GM12878 (cell line): ENCODE measurements at regions not wholly inside any gene's neighbourhood (a gene's known extent, or its start where the extent isn't known, plus 50 kb on each side); places are given as distances from the start of the nearest gene placed in this dataset.

Source experiments
- ATAC-seq: fragments of 200-7000 bp; cut with Tn5 transposase; 3 replicates; pipeline ENCODE4 v1.9.1; 2020; ENCODE audit warnings: mild to moderate bottlenecking, moderate library complexity
- BruUV-seq: library from RNA; stranded (reverse); fragments of 400-500 nt; replicated peaks from 2 replicates; lab custom pipeline; 2021; lab: Mats Ljungman, UMichigan
- CTCF ChIA-PET: fragments of 300-600 bp; sonication (Branson Sonifier 250); formaldehyde crosslinking; extraction: SDS; loops from one replicate; lab custom pipeline; 2021; ENCODE audit warnings: inconsistent platforms; lab: Yijun Ruan, JAX
- POLR2A ChIA-PET: fragments of 350-600 bp; formaldehyde crosslinking; extraction: SDS; loops from one replicate; lab custom pipeline; 2021; ENCODE audit warnings: inconsistent platforms; lab: Charles Lee
- RAD21 ChIA-PET: fragments of 300-600 bp; sonication (Branson Sonifier 250); formaldehyde crosslinking; loops from one replicate; lab custom pipeline; 2023; ENCODE audit warnings: antibody characterized with exemption; ENCODE audit not compliant: unreplicated experiment; lab: Charles Lee
- SMC1A ChIA-PET: fragments of 300-600 bp; sonication (Branson Sonifier 250); formaldehyde crosslinking; loops from one replicate; lab custom pipeline; 2023; ENCODE audit not compliant: unreplicated experiment, uncharacterized antibody; lab: Charles Lee
- DNase-seq: peaks from one replicate; pipeline ENCODE4 v3.0.0-alpha.2; 2011; ENCODE audit warnings: low read depth, low spot score
- FAIRE-seq: peaks from 3 replicates; lab custom pipeline; 2011; peaks lifted over from hg19 to GRCh38; lab: Jason Lieb, UNC
- H2AFZ ChIP-seq: 2 replicates; pipeline ENCODE4 v1.6.0; 2011; ENCODE audit warnings: low read depth, low read length, control low read depth; ENCODE audit not compliant: control insufficient read depth
- H3K27ac ChIP-seq: 2 replicates; pipeline ENCODE4 v1.5.1; 2011; ENCODE audit warnings: control low read depth; ENCODE audit not compliant: control insufficient read depth, insufficient read depth
- H3K27me3 ChIP-seq, 2 experiments: replicated peaks in 1 of 2; 2 replicates each; pipeline versions ENCODE4 v1.6.0 to v1.6.1; 2011; ENCODE audit warnings: low read length in 1 of 2; ENCODE audit not compliant: control insufficient read depth in 2 of 2, insufficient read depth in 2 of 2
- H3K36me3 ChIP-seq, 2 experiments: 2 replicates each; pipeline ENCODE4 v1.5.1; 2011; ENCODE audit warnings: low read length in 1 of 2; ENCODE audit not compliant: control insufficient read depth in 2 of 2, insufficient read depth in 2 of 2
- H3K4me1 ChIP-seq: 2 replicates; pipeline ENCODE4 v1.6.1; 2011; ENCODE audit warnings: mild to moderate bottlenecking, low read length, moderate library complexity, mixed read lengths; ENCODE audit not compliant: control insufficient read depth, insufficient read depth
- H3K4me2 ChIP-seq: 2 replicates; pipeline ENCODE4 v1.6.0; 2011; ENCODE audit warnings: control low read depth; ENCODE audit not compliant: control insufficient read depth, insufficient read depth
- H3K4me3 ChIP-seq: fragments of 200-600 bp; sonication (generic); 2 replicates; pipeline ENCODE4 v1.5.1; 2016
- H3K79me2 ChIP-seq: 2 replicates; pipeline ENCODE4 v1.6.0; 2011; ENCODE audit warnings: low read length; ENCODE audit not compliant: control insufficient read depth, insufficient read depth
- H3K9ac ChIP-seq: 2 replicates; pipeline ENCODE4 v1.8.0; 2011; ENCODE audit warnings: low read length, control low read depth, mixed read lengths; ENCODE audit not compliant: control insufficient read depth, insufficient read depth
- H3K9me3 ChIP-seq: replicated peaks from 3 replicates; pipeline ENCODE4 v1.5.1; 2011; ENCODE audit warnings: mild to moderate bottlenecking, low read length; ENCODE audit not compliant: control insufficient read depth, insufficient read depth
- H4K20me1 ChIP-seq: 2 replicates; pipeline ENCODE4 v1.6.0; 2011; ENCODE audit not compliant: control insufficient read depth, insufficient read depth
- BCL11A ChIP-seq: IDR thresholded peaks from 2 replicates; pipeline ENCODE4 v1.6.1; 2011; ENCODE audit warnings: low read depth, low read length
- BMI1 ChIP-seq: fragments of 450-650 bp; IDR thresholded peaks from 2 replicates; pipeline ENCODE4 v1.6.1; 2016; ENCODE audit warnings: mild to moderate bottlenecking, moderate library complexity, borderline replicate concordance
- NRF1 ChIP-seq: conservative IDR thresholded peaks from 2 replicates; pipeline ENCODE4 v1.6.1; 2011; ENCODE audit warnings: mild to moderate bottlenecking, low read depth, low read length, improper control_type of control experiment
- RB1 ChIP-seq: fragments of 450-650 bp; formaldehyde crosslinking; IDR thresholded peaks from 2 replicates; pipeline ENCODE4 v1.6.1; 2017; ENCODE audit warnings: mild to moderate bottlenecking, borderline replicate concordance
- RCOR1 ChIP-seq: conservative IDR thresholded peaks from 2 replicates; pipeline ENCODE4 v1.6.1; 2012; ENCODE audit warnings: low read depth, low read length, improper control_type of control experiment
- TARDBP ChIP-seq: IDR thresholded peaks from 2 replicates; pipeline ENCODE4 v1.6.1; 2016; ENCODE audit warnings: borderline replicate concordance
- WGBS: methylation state at CpG from one replicate; pipeline ENCODE4 v1.1.6; 2016; ENCODE audit warnings: low lambda C conversion rate; ENCODE audit not compliant: insufficient replicate concordance, insufficient coverage; ENCODE audit errors: missing lambda C conversion rate; 5-methylcytosine and 5-hydroxymethylcytosine counted together
- in situ Hi-C: fragments of 300-500 bp; cut with MboI; formaldehyde crosslinking; loops from 9 replicates; pipeline ENCODE4 v1.14.3; 2018; ENCODE audit warnings: mixed read lengths
- intact Hi-C: fragments of 100-400 bp; cut with micrococcal nuclease; formaldehyde crosslinking; loops from one replicate; pipeline ENCODE4 v1.14.2; 2022; ENCODE audit not compliant: unreplicated experiment
- TF ChIP-seq, protein P1 (sequence below): fragments of 450-650 bp; IDR thresholded peaks from 2 replicates; pipeline ENCODE4 v1.6.1; 2014; ENCODE audit warnings: mild to moderate bottlenecking
- TF ChIP-seq, protein P2 (sequence below): fragments of 450-650 bp; IDR thresholded peaks from 2 replicates; pipeline ENCODE4 v1.6.1; 2017; ENCODE audit warnings: borderline replicate concordance
- TF ChIP-seq, protein P3 (sequence below): IDR thresholded peaks from 2 replicates; pipeline ENCODE4 v1.6.1; 2011; ENCODE audit warnings: borderline replicate concordance, low read depth, mild to moderate bottlenecking, moderate library complexity, mixed read lengths, low read length; ENCODE audit not compliant: insufficient read depth; ENCODE audit errors: extremely low read length
- TF ChIP-seq, protein P4 (sequence below): fragments of 450-650 bp; IDR thresholded peaks from 2 replicates; pipeline ENCODE4 v1.6.1; 2018; ENCODE audit warnings: mild to moderate bottlenecking, low read depth, moderate library complexity; ENCODE audit not compliant: partially characterized antibody
- TF ChIP-seq, protein P5 (sequence below): IDR thresholded peaks from 2 replicates; pipeline ENCODE4 v1.6.1; 2012; ENCODE audit warnings: improper control_type of control experiment, low read depth, low read length; ENCODE audit not compliant: insufficient replicate concordance
- TF ChIP-seq, protein P6 (sequence below): IDR thresholded peaks from 2 replicates; pipeline ENCODE4 v1.6.1; 2012; ENCODE audit warnings: low read length, inconsistent platforms

DNA sequence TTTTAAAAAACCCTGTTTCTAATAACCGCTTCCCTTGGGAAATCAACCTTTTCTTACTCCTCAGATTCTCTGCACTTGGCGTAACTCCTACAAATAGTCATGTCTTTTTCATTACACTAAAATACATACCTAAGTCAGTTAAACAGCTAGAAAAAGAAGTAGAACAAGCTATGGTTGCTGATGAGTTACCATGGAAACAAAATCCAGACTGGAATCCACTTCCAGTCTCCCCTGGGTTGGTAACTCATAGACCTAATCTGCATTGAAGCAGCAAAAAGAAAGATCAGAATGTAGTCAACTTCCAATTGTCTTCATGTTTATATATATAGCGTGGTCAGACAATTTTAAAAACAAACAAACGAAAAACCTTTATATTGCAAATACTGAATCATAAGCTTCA lies 260.8 kb upstream of the LRRN1 start:
- Histone ChIP-seq H3K9ac (no peak overlapping the region), H3K9me3 (no peaks in the 10 kb centered on the region), H3K4me1 (no peaks in the 10 kb centered on the region), H3K4me2 (no peak overlapping the region), H2AFZ (no peak overlapping the region), H3K79me2 (no peaks in the 10 kb centered on the region), H3K36me3 (no peaks in the 10 kb centered on the region), H3K27me3 (no peaks in the 10 kb centered on the region), H4K20me1 (no peaks in the 10 kb centered on the region), H3K27ac (no peak overlapping the region), H3K4me3 (no peak overlapping the region)
- ChIA-PET RAD21 (no interaction called here), SMC1A (no interaction called here), CTCF (no interaction called here), POLR2A (no interaction called here)
- ATAC-seq (no peak), DNase-seq (no peak), FAIRE-seq (no peak)
- intact Hi-C loops (no loop called here), in situ Hi-C loops (no loop called here)
- BruUV-seq, result no TSS peak
- WGBS, result 38% methylated on average over 4 of the region's 4 CpGs
- TF ChIP-seq RB1, result no peak
- TF ChIP-seq, protein P1, sequence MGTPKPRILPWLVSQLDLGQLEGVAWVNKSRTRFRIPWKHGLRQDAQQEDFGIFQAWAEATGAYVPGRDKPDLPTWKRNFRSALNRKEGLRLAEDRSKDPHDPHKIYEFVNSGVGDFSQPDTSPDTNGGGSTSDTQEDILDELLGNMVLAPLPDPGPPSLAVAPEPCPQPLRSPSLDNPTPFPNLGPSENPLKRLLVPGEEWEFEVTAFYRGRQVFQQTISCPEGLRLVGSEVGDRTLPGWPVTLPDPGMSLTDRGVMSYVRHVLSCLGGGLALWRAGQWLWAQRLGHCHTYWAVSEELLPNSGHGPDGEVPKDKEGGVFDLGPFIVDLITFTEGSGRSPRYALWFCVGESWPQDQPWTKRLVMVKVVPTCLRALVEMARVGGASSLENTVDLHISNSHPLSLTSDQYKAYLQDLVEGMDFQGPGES, result no peak
- no peak for TF ChIP-seq BMI1
- TF ChIP-seq, protein P2, sequence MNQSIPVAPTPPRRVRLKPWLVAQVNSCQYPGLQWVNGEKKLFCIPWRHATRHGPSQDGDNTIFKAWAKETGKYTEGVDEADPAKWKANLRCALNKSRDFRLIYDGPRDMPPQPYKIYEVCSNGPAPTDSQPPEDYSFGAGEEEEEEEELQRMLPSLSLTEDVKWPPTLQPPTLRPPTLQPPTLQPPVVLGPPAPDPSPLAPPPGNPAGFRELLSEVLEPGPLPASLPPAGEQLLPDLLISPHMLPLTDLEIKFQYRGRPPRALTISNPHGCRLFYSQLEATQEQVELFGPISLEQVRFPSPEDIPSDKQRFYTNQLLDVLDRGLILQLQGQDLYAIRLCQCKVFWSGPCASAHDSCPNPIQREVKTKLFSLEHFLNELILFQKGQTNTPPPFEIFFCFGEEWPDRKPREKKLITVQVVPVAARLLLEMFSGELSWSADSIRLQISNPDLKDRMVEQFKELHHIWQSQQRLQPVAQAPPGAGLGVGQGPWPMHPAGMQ, result no peak
- TF ChIP-seq NRF1, result no peak
- no peak for TF ChIP-seq TARDBP
- TF ChIP-seq, protein P3, sequence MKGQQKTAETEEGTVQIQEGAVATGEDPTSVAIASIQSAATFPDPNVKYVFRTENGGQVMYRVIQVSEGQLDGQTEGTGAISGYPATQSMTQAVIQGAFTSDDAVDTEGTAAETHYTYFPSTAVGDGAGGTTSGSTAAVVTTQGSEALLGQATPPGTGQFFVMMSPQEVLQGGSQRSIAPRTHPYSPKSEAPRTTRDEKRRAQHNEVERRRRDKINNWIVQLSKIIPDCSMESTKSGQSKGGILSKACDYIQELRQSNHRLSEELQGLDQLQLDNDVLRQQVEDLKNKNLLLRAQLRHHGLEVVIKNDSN, result no peak
- TF ChIP-seq, protein P4, sequence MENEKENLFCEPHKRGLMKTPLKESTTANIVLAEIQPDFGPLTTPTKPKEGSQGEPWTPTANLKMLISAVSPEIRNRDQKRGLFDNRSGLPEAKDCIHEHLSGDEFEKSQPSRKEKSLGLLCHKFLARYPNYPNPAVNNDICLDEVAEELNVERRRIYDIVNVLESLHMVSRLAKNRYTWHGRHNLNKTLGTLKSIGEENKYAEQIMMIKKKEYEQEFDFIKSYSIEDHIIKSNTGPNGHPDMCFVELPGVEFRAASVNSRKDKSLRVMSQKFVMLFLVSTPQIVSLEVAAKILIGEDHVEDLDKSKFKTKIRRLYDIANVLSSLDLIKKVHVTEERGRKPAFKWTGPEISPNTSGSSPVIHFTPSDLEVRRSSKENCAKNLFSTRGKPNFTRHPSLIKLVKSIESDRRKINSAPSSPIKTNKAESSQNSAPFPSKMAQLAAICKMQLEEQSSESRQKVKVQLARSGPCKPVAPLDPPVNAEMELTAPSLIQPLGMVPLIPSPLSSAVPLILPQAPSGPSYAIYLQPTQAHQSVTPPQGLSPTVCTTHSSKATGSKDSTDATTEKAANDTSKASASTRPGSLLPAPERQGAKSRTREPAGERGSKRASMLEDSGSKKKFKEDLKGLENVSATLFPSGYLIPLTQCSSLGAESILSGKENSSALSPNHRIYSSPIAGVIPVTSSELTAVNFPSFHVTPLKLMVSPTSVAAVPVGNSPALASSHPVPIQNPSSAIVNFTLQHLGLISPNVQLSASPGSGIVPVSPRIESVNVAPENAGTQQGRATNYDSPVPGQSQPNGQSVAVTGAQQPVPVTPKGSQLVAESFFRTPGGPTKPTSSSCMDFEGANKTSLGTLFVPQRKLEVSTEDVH, result no peak
- no peak for TF ChIP-seq BCL11A
- TF ChIP-seq, protein P5, sequence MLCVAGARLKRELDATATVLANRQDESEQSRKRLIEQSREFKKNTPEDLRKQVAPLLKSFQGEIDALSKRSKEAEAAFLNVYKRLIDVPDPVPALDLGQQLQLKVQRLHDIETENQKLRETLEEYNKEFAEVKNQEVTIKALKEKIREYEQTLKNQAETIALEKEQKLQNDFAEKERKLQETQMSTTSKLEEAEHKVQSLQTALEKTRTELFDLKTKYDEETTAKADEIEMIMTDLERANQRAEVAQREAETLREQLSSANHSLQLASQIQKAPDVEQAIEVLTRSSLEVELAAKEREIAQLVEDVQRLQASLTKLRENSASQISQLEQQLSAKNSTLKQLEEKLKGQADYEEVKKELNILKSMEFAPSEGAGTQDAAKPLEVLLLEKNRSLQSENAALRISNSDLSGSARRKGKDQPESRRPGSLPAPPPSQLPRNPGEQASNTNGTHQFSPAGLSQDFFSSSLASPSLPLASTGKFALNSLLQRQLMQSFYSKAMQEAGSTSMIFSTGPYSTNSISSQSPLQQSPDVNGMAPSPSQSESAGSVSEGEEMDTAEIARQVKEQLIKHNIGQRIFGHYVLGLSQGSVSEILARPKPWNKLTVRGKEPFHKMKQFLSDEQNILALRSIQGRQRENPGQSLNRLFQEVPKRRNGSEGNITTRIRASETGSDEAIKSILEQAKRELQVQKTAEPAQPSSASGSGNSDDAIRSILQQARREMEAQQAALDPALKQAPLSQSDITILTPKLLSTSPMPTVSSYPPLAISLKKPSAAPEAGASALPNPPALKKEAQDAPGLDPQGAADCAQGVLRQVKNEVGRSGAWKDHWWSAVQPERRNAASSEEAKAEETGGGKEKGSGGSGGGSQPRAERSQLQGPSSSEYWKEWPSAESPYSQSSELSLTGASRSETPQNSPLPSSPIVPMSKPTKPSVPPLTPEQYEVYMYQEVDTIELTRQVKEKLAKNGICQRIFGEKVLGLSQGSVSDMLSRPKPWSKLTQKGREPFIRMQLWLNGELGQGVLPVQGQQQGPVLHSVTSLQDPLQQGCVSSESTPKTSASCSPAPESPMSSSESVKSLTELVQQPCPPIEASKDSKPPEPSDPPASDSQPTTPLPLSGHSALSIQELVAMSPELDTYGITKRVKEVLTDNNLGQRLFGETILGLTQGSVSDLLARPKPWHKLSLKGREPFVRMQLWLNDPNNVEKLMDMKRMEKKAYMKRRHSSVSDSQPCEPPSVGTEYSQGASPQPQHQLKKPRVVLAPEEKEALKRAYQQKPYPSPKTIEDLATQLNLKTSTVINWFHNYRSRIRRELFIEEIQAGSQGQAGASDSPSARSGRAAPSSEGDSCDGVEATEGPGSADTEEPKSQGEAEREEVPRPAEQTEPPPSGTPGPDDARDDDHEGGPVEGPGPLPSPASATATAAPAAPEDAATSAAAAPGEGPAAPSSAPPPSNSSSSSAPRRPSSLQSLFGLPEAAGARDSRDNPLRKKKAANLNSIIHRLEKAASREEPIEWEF, result no peak
- TF ChIP-seq RCOR1, result no peak
- TF ChIP-seq, protein P6, sequence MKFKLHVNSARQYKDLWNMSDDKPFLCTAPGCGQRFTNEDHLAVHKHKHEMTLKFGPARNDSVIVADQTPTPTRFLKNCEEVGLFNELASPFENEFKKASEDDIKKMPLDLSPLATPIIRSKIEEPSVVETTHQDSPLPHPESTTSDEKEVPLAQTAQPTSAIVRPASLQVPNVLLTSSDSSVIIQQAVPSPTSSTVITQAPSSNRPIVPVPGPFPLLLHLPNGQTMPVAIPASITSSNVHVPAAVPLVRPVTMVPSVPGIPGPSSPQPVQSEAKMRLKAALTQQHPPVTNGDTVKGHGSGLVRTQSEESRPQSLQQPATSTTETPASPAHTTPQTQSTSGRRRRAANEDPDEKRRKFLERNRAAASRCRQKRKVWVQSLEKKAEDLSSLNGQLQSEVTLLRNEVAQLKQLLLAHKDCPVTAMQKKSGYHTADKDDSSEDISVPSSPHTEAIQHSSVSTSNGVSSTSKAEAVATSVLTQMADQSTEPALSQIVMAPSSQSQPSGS, result no peak
